ENCODE measurements at regions not wholly inside any gene's neighbourhood (a gene's known extent, or its start where the extent isn't known, plus 50 kb on each side); places are given as distances from the start of the nearest gene placed in this dataset.

DNA sequence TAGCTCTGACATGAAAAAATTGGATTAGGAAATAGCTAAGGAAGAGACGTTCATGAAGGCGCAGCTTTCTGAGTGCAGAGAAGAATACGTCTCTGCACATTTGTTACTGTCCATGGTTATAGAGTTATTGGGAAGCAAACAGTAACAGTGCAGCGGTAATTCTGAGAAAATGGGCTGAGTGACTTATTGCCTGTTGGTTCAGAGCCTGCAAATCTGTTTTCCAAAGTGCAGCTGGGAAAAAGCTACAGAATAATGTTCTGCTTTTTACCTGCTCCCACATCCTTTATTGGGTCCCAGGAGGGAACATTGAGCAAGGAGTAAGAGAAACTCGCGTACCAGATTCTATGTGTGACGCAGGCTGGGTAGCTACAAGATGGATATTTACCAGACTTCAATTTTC is 160.2 kb downstream of the BTBD3 start:
- Histone ChIP-seq H3K4me1 (ENCODE audit: control insufficient read depth in 4 of 4, insufficient read depth in 4 of 4, low read length in 3 of 4) (no peaks in the 10 kb centered on the region), H3K27ac (ENCODE audit: low read depth in 1 of 2, low read length in 2 of 2) (no peak overlapping the region), H3K36me3 (ENCODE audit: control insufficient read depth in 4 of 4, insufficient read depth in 3 of 4, low read depth in 1 of 4, low read length in 3 of 4) (no peaks in the 10 kb centered on the region), H3K9me3 (ENCODE audit: control insufficient read depth in 4 of 4, low read length in 3 of 4) (no peaks in the 10 kb centered on the region), H3K9ac (ENCODE audit: low read depth in 1 of 2, low read length in 2 of 2) (no peak overlapping the region), H3K27me3 (ENCODE audit: control insufficient read depth in 4 of 4, insufficient read depth in 4 of 4, low read length in 3 of 4) (peaks cover 0 to 7% (median 0%) of the 10 kb centered on the region in 4 donors), H3K4me3 (ENCODE audit: low read depth in 1 of 3, low read length in 3 of 3) (no peak overlapping the region)
- DNase-seq (ENCODE audit: low spot score), result no peak
- TF ChIP-seq HNF4A (conservative IDR thresholded peaks at IDR 0.05) (no peak), ZBTB33 (IDR thresholded peaks at IDR 0.05) (no peak), GABPA (IDR thresholded peaks at IDR 0.05 in 1 of 2, conservative IDR thresholded peaks at IDR 0.05 in 1 of 2) (no peak), HNF4G (IDR thresholded peaks at IDR 0.05) (no peak), EGR1 (IDR thresholded peaks at IDR 0.05; ENCODE audit: low read depth in 2 of 2) (no peak), RXRA (IDR thresholded peaks at IDR 0.05) (no peak), JUND (IDR thresholded peaks at IDR 0.05) (no peak), TAF1 (conservative IDR thresholded peaks at IDR 0.05) (no peak), NR2F2 (IDR thresholded peaks at IDR 0.05) (no peak), SP1 (IDR thresholded peaks at IDR 0.05) (no peak), FOXA2 (IDR thresholded peaks at IDR 0.05) (no peak), REST (IDR thresholded peaks at IDR 0.05) (no peak), YY1 (IDR thresholded peaks at IDR 0.05) (no peak), FOXA1 (IDR thresholded peaks at IDR 0.05) (no peak), RAD21 (IDR thresholded peaks at IDR 0.05) (no peak)
- TF ChIP-seq, protein P1, sequence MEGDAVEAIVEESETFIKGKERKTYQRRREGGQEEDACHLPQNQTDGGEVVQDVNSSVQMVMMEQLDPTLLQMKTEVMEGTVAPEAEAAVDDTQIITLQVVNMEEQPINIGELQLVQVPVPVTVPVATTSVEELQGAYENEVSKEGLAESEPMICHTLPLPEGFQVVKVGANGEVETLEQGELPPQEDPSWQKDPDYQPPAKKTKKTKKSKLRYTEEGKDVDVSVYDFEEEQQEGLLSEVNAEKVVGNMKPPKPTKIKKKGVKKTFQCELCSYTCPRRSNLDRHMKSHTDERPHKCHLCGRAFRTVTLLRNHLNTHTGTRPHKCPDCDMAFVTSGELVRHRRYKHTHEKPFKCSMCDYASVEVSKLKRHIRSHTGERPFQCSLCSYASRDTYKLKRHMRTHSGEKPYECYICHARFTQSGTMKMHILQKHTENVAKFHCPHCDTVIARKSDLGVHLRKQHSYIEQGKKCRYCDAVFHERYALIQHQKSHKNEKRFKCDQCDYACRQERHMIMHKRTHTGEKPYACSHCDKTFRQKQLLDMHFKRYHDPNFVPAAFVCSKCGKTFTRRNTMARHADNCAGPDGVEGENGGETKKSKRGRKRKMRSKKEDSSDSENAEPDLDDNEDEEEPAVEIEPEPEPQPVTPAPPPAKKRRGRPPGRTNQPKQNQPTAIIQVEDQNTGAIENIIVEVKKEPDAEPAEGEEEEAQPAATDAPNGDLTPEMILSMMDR (IDR thresholded peaks at IDR 0.05; ENCODE audit: low read depth, low read length, missing input control), result no peak
- TF ChIP-seq, protein P2, sequence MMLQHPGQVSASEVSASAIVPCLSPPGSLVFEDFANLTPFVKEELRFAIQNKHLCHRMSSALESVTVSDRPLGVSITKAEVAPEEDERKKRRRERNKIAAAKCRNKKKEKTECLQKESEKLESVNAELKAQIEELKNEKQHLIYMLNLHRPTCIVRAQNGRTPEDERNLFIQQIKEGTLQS (IDR thresholded peaks at IDR 0.05), result no peak
- TF ChIP-seq, protein P3, sequence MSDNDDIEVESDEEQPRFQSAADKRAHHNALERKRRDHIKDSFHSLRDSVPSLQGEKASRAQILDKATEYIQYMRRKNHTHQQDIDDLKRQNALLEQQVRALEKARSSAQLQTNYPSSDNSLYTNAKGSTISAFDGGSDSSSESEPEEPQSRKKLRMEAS (IDR thresholded peaks at IDR 0.05), result no peak
- 87% methylated on average over 7 of the region's 7 CpGs for WGBS
